ENCODE measurements at regions not wholly inside any gene's neighbourhood (a gene's known extent, or its start where the extent isn't known, plus 50 kb on each side); places are given as distances from the start of the nearest gene placed in this dataset.

DNA sequence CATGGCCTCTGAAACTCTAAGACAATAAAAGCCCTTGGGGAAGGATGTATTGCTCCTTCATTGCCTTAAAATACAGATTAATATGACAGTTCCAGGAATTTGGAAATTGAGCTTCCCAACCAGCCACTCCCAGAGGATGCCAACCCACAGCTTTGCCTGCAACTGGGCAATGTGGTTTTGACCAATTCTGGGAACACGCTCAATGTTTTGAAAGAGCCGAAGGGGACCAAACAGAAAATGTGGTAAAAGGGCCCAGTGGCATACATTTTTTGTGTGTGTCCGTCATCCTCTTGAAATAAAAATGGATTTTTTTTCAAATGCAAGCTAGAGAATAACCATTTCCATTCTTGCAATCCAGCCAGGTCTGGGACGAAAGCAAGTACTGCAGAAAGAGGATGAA is 88.3 kb upstream of the PLEKHG7 start:
- no peak for DNase-seq (ENCODE audit: low read depth)

DNA sequence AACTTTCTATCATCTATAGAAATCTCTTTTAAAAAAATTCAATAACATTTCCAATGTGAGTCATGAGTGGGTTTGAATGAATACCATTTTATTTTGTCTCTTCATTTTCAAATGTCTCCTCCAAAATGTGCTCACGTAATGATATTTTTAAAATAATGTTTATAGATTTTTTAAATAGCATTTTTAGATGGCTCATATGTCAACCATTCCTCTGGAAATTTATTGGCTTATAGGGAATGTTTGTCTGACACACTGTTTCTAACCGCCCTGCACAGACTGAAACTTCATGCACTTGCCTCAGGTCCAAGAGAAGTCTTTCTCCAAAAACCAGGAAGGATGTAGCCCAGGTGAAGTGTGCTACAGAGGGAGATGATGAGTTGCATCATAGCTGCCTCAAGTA is 88.8 kb upstream of the PLEKHG7 start:
- no peak for DNase-seq (ENCODE audit: low read depth)

DNA sequence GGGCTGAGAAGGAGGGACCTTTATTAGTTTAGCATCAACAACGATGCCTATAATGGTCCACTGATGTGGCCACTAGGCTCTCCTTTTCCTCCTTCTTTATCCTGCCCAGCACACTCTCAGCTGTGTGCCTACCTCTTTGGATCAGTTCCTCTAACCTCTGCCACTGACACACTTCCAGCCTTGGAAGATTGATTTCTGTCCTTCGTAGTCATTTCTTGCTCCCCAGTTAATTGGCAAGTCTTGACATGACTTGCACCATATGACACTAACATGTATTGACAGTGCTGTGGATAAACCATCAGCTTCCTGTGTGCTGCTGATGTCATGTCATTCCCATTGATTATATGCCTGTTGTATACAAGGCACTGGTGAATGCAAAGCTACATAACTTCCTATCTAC is 90.2 kb upstream of the PLEKHG7 start:
- no peak for DNase-seq (ENCODE audit: low read depth)

DNA sequence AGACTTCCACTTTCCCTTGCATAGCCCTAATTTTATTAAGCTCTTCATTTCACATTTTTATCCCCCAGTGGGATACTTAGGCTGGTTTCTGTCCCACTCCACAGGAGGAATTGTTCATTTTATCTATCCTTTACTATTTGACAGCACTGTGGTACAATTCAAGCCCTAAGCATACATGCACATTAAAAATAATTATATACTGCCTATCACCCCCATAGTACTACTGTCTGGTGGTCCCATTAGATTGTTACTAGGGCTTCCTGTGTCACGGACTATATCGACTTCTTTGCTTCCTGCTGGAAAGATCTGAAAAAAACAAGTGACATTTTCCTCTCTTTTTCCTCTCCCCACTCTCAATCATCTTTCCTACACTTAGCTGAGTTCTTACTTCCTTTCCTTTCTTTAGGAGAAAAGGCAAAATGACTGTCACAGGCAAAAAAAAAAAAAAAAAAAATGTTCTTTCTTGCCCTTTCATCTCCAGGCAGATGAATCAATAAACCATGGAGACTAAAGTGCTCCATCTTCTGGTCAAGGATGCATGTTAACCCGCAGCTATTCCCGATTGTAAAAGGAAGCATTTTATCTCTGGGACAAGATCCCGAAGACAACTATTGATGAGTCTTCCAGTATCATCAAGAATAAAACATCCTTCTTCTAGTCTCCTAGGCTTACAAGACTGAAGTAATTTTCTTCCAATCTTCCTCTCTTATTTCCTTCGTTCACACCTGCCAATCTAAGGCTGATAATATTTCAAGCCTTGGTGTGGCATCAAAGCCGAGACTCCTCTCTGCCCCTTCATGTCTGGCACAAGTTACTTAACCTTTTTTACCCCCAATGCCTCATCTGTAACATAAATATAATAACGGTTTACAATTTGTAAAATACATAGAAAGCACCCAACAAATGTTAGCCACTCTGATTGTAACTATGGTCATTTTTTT is 94.4 kb upstream of the PLEKHG7 start:
- no peak for DNase-seq (ENCODE audit: low read depth)

DNA sequence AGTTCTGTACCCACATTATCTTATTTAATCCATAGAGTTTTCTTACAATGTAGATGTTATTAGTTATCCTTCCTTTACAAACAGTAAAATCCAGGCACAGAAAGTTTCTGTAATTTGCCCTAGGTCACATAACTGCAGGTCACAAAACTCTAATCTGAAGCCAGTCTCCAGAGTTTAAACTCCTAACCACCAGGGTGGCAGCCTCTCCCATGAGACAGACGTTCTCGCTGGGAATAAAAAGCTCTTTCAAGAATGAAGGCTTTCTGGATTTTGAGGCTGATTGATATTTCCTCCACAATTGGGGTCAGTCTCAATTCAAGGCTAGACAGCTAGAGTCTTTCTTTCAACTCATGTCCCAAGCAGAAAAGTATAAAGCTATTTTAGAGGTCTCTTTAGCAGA is 95.8 kb upstream of the PLEKHG7 start:
- no peak for DNase-seq (ENCODE audit: low read depth)

DNA sequence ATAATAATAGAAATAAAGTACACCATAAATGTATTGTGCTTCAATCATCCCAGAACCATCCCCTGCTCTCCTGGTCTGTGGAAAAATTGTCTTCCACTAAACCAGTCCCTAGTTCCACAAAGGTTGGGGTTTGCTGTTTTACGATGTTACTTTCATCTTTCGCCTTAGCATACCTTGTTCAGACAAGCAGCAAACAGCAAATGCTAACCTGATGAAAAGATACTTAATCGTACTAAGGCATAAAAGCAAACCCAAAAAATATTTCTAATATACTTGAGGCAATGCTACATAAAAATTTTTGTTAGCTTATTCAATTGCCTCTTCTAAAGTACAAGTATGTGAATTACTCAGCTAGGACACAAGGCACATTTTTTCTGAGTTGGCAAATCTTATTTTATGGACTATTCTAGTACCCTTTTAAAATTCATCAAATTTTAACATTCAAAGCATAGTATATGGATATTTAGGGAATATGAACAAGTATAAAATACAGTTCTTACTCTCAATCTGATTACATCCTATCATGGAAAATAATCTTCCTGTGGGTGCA is 97.1 kb upstream of the PLEKHG7 start:
- DNase-seq (ENCODE audit: low read depth) = no peak

DNA sequence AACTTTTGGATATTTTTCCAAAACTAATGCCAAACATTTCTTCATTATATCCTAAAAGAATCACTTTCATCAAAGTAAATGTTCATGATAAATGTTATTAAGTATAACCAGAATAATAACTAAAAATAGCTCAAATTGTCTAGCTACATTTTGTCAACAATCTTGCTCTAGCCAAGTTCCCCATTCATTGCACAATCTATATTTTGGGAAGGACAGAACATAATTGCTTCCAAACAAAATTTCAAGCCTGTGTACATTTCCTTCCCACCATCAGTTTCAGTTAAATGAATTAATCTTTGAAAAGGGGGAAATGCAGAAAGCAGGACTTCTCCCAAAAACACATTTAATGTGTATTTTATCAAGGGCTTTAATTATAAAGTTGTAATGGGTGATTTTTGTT is 98.0 kb upstream of the PLEKHG7 start:
- DNase-seq (ENCODE audit: low read depth) = no peak

DNA sequence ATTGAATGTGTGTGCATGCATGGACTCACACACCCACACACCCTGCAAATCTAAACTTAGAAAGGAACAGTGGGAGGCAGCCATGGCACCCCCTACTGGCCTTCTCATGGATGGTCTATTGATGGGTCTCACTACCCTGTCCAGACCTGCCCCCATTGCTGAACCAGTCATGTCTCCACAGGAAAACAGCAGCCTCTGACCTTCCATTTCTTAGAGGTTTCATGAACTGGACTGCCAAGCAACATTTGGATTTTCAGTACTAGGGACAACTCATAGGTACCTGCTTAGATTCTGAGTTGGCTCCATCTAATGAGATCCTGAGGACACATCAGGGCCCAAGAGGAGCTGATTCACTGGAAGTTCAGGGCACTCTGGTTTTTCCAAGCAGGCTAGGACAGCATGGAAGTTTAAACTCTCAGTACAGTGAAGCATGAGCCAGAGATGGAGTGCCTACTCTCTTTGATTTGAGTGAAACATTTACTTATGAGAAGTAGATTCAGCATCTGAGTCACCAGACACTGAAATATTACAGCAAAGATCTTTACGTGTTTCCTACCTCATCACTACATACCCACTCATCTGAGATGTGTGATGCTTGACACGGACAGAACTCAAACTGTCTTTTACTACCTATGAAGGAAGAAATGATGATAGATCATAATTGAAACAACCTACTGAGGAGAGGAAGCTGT is 98.9 kb upstream of the PLEKHG7 start:
- no peak for DNase-seq (ENCODE audit: low read depth)

DNA sequence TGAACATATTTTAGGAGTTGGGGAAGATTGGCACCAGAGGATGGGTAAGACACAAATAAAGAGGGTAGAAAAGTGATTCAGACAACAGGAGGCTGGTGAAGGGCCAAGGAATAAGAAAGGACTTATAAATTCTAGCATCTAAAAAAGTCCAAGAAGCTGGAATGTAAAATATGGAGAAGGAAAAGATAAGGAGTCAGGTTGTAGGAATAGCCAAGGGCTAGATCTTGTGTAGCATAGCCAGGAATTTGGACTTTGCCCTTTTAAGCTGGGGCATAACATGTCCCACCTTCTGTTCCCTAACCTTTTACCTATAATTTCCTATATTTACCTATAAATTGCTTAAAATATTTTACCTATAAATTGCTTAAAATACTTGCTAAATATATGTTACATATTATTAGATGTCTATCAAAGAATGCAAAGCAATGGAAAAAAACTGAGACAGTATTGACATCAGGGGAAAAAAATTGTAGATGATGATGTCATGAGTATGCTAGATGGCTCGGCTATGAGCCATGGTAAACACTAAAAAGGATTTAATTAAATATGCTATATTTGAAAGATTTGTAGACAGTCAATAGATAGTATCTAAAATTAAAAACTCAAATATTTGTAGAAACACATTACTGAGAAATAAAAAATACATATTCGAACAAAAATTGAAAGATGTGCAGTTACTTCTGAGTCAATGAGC is 99.7 kb upstream of the PLEKHG7 start:
- DNase-seq (ENCODE audit: low read depth) = no peak

DNA sequence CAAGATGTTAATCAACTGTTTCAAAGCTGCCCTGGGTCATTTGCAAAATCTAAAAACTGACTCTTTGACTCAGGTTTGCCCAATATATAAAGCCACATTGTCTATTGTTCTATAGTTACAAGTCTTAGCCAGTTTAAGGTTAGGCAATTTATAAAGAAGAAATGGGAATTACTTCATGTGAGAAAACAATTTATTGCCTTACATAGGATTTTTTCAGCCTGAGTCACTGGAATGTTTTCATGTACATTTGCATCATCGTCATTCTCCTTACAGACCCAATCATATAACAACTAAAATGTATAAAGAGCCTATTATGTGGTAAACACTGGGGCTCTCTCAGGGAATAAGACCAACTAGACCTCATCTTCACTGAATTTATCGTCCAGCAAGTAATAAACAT is 100.3 kb upstream of the PLEKHG7 start:
- no peak for DNase-seq (ENCODE audit: low read depth)

DNA sequence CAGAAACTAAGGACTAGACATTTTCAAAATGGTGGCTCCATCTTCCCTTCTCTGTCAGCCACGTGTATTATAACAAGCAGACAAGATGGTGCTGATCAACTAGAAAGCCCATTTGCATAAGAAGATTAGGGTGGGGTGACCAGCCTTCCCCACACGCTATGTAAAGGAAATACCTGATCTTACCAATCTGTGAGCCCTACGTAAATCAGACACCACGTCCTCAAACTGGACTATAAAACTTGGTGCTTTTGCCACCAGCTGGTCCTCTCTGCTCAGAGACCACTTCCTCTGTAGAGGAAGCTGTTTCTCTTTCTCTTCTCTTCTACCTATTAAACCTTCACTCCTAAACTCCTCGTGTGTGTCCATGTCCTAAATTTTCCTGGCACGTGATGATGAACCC is 101.1 kb upstream of the PLEKHG7 start:
- DNase-seq (ENCODE audit: low read depth) = no peak

DNA sequence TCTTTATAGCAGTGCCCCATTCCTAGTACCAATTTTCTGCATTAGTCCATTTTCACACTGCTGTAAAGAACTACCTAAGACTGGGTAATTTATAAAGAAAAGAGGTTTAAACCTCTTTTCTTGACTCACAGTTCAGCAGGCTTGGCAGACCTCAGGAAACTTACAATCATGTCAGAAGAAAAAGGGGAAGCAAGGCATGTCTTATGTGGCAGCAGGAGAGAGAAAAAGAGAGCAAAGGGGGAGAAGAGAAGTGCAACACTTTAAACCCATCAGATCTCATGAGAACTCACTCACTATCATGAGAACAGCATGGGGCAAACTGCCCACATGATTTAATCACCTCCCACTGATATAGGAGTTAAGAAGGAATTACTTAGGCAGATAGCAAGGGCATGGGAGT is 101.6 kb upstream of the PLEKHG7 start:
- DNase-seq (ENCODE audit: low read depth) = no peak

DNA sequence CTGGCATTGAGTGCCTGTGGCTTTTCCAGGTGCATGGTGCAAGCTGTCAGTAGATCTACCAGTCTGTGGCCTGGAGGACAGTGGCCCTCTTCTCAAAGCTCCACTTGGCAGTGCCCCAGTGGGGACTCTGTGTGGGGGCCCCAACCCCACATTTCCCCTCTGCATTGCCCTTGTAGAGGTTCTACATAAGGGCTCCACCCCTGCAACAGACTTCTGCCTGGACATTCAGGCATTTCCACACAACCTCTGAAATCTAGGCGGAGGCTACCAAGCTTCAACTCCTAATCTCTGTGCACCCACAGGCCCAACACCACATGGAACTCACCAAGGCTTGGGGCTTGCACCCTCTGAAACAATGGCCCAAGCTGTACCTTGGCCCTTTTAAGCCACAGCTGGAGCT is 102.7 kb upstream of the PLEKHG7 start:
- no peak for DNase-seq (ENCODE audit: low read depth)

DNA sequence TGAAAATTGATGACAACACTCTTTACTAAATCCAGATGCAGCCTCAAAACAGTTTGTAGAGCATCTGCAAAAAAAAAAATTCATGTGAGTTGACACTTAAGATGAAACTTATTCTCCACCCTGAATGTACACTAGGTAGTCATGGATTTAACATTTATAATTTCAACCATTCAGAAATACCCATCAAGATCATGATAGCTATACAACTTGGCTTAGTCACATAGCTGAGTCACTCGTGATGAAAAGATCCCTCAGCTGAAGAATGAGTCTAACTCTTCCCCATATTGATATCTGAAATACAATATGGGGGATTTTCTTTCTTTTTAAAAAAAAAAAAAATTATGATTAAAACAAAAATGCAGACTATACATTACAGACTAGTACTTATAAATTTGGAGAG is 104.8 kb upstream of the PLEKHG7 start:
- no peak for DNase-seq (ENCODE audit: low read depth)

DNA sequence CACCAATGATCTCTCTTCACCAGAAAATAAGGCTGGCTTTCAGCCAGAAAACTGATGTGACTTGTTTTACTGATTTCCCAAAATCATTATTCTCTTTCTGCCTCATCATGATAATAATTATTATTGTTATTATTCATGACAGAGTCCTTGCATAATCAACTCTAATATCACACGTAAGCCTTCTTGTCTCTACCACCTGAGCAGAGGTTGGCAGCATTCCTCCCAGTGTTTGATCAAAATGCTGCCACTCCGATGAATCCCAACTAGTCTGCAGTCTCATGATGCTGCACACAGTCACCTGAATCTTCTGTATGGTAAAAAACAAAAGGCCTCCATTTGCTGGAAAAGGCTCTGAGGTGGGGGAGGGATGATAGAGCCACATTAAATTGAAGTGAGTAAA is 105.7 kb upstream of the PLEKHG7 start:
- no peak for DNase-seq (ENCODE audit: low read depth)

DNA sequence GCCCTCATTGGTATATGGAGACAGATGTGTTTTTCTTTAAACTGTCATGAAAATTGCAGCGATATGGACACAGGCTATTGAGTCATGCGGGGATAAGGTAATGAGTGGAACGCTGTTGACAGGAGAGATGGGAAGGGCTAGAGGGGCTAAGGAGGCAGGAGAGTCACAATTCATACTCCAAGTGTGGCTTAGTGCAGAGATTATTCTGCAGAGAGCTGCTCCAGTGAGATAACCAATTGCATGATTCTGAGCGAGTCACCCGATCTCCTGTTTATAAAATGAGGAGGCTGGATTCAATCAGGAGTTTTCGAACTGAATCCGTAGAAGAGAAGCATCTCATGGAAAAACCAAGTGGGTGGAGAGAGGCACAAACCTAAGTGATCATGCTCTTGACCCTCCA is 106.4 kb upstream of the PLEKHG7 start:
- no peak for DNase-seq (ENCODE audit: low read depth)

DNA sequence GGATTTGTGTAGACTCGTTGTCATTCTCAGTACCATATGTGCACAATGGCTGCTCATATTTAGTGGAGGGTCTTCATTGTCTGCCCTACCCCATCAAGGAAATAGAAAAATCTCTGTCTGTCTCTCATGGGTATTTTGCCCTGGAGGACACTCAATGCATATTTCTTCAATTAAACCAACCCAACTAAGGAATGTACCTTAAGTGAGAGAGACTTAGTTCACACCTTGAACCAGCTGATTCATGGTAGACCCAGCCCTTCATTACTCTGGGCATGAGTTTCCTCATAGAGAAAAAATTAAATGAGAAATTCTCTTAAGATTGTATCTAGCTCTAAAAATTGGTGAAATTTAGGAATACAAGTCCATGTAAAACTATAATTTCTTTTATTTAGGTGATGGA is 107.1 kb upstream of the PLEKHG7 start:
- no peak for DNase-seq (ENCODE audit: low read depth)

DNA sequence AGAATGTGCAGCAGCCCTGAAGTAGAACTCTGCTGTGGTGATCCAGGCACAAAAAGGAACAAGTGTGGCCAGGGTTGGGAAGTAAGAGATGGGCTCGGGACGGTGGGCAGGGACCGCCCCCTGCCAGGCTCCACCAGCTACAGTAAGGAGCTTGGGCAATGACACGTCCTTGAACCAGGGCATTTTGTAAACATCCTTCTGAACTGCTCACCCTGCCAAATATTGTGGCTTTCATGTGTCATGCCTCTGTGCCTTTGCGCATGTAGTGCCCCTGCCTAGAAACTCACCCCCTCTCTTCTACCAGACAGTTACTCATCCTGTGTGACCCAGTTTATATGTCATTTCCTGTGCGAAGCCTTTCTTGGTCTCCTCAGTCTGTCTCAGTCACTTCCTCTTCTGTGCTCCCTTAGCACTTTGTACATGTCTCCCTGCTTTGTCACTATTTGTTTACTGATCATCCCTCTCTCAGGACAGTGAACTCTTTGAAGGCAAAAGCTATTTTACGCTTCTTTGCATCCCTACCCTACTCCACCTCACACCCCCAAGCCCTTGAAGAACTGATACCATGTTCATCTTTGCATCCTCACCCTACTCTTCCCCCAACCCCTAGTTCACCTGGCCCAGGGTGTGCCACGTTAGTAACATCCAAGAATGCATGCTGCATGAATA is 108.9 kb upstream of the PLEKHG7 start:
- peak; percentile 62 for DNase-seq (ENCODE audit: low read depth)

DNA sequence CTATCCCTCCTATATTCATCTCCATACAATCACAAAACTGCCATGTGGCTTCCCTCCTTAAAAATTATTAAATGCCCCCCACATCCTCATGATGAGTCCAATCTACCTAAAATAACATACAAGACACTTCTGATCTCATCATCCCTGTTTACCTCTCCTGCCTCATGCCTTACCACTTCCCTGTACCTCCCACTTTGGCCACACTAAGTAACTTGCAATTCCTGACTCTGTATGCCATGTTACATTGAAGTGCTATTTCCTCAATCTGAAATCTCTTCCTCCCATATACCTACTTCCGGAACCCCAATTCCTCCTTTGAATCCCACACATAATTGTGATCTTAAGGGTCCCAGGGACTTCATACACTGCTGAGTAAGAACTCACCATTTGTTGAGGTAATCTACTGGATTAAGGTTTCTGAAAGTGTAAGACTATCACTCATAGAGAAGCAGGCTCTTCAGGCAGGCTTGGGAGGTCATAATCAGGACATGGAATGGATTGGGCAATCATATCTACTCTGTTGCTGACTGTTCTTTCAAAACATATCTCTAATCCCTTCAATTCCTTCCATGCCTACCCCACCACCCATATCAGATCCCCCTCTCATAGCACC is 117.6 kb upstream of the PLEKHG7 start:
- DNase-seq (ENCODE audit: low read depth) = no peak

DNA sequence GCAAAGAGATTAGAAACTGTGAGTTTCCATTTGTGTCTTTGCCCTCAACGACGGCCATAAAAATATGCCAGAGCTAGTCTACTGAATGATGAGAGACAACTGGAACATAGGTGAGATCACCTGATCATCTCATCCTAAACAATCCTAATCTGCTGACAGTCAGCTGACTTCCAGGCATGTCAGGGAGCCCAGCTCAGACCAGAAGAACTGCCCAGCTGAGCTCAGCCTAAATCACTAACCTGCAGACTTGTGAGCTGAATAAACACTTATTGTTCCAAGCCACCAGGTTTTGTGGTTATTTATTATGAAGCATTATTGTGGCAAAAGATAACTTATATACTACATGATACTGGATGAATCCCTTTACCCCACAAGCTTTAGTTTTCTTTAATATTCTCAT is 118.9 kb upstream of the PLEKHG7 start:
- DNase-seq (ENCODE audit: low read depth) = no peak

DNA sequence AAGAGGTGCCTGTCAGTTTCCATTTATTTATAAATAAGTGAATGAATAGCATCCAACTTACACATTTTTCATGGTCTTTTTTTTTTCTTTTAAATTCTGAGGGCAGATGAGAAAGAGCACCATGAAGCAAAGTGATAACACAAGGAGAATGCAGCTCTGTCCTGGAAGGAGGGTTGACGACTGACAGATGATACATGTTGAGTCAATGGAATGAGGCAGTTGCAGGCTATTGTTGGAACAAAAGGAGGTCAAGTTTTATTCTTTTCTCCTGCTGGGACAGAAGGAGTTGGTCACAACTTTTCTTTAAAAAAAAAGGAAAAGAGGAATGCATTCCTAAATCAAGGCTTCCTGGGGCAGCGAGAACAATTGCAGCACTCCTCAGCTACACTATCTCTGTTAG is 119.9 kb upstream of the PLEKHG7 start:
- DNase-seq (ENCODE audit: low read depth) = no peak

DNA sequence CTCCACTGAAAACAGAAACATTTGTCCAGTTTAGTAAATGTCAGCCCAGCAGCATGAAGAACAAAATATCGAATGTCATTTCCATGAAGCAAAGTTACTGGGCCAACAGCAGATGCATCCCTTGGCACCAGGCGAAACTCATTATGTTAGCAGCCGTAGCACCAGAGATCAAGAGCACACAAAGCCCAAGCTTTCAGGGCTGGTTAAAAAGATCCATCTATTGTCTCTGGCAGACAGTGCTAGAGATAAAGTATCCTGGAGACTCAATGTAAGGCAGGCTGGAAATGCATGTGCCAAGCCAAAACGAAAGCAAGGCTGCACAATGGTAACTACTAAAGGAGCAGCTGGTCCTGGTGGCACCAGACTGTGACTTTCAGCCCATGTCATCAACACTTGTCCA is 120.3 kb upstream of the PLEKHG7 start:
- no peak for DNase-seq (ENCODE audit: low read depth)
